GM12872 (cell line): ENCODE measurements at regions not wholly inside any gene's neighbourhood (a gene's known extent, or its start where the extent isn't known, plus 50 kb on each side); places are given as distances from the start of the nearest gene placed in this dataset.

Experiments used
- TF ChIP-seq, protein P1 (sequence below): IDR thresholded peaks from 3 replicates; pipeline ENCODE4 v1.5.1; 2011; ENCODE audit warnings: low read depth, mild to moderate bottlenecking, low read length, moderate library complexity; ENCODE audit not compliant: insufficient read depth

DNA sequence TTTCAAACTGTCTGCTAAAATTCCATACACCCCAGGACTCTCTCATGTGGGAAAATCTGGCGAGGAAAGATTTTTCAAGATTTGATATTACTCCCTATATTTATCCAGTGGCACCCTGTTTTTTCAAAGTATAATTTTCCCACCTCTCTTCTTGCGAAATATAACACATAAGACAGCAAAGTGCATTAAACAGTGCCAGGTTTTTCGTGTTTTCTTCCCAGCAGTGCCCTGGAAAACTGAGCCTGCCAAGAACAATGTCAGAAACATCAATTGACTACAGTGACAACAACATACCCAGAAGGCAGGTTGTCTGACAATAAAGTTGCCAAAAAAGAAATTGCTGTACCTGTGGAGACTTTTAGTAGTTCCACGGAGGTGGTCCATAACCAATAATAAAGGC lies 545.0 kb upstream of the ZNF608 start:
- TF ChIP-seq, protein P1, sequence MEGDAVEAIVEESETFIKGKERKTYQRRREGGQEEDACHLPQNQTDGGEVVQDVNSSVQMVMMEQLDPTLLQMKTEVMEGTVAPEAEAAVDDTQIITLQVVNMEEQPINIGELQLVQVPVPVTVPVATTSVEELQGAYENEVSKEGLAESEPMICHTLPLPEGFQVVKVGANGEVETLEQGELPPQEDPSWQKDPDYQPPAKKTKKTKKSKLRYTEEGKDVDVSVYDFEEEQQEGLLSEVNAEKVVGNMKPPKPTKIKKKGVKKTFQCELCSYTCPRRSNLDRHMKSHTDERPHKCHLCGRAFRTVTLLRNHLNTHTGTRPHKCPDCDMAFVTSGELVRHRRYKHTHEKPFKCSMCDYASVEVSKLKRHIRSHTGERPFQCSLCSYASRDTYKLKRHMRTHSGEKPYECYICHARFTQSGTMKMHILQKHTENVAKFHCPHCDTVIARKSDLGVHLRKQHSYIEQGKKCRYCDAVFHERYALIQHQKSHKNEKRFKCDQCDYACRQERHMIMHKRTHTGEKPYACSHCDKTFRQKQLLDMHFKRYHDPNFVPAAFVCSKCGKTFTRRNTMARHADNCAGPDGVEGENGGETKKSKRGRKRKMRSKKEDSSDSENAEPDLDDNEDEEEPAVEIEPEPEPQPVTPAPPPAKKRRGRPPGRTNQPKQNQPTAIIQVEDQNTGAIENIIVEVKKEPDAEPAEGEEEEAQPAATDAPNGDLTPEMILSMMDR = no peak

DNA sequence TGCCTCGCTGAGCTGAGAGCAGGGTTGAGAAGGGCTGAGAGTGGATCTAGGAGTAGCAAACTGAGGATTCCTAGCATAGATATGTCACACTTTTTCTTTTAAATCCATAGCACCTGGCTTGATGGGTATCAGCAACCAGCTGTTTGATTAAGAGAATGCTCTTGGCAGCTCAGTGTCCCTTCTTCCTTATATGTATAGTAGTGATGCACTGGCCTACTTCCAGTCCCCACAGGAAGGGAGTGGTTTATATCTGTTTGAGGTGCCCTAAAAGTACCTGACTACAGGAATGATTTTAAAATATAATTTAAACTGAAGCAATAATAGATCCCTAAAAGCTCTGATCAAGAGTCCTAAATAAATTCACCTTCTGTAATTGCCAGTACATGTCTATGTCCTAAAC lies 546.8 kb upstream of the ZNF608 start:
- TF ChIP-seq, protein P1 = no peak

DNA sequence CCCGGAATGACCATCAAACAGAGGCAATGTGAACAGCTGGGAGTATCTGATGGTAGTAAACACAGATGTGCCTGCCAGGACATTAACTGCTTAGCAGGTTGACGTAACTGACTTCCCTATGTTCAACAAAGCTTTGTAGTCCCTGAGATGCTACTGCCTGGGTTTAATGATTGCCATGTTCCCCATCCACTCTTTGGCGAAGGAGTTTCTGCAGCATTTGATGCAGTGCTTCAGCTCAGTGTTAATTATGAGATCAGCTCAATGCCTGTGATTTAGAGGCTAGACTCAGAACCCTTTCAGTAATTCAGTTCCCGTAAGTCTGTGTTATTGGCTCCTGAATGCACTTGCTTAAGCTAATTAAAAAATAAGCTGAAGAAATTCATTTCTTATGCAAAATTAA lies 547.3 kb upstream of the ZNF608 start:
- TF ChIP-seq, protein P1 = no peak

DNA sequence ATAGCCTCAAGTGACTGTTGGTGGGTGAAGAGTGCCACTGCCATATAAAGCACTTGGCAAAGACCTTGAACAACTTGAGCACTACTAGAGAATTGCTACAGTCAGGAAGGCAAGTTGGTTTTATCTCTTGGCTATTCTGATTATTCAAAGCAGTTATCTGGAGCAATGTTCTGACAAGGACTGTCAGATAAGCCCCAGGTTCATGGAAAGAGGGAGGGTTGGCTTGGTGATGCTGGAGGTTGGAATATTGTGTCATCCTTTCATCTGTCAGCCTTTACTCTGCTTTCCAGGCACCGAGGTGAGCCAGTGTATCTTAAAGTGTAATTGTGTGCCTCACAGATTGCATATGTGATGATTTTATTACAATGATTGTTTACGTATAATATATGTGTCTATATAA lies 548.4 kb upstream of the ZNF608 start:
- TF ChIP-seq, protein P1 = no peak

DNA sequence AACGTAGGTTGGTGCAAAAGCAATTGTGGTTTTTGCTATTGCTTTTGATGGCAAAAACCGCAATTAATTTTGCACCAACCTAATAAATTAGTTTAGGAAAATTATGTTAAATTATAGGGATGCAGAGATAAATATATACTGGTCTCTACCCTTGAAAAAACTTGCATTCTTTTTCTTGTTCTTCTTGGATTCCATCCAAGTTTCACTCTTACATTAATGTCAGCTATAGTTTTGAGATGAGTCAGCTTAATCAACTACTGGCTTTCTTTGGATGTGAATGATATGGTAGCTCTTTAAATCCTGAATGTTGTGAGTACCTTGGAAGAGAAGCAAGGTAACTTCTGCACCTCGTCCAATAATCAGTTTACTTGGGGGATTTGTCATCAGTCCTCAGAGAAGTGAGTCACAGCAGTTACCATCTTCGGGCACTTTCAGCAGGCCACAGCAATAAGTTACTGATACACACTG lies 549.0 kb upstream of the ZNF608 start:
- TF ChIP-seq, protein P1 = no peak

DNA sequence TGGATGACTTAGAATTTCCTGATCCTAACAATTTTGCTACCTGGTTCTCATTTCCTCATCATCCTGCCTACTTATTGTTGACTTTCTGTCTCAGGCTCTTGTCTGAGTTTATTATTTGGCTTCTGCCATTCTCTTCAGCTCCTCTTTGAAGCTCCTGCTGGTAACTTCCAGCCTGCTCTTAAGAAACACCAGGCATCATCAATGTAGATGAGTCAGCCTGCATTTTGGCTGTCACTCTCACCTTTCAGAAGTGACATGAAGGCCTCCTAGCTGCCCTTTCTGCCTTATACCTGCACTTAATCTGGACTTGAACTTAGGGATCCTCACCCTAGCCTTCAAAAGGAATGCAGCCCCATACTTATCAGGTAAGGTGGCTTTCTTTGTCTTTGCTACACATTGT lies 551.8 kb upstream of the ZNF608 start:
- TF ChIP-seq, protein P1 = no peak

DNA sequence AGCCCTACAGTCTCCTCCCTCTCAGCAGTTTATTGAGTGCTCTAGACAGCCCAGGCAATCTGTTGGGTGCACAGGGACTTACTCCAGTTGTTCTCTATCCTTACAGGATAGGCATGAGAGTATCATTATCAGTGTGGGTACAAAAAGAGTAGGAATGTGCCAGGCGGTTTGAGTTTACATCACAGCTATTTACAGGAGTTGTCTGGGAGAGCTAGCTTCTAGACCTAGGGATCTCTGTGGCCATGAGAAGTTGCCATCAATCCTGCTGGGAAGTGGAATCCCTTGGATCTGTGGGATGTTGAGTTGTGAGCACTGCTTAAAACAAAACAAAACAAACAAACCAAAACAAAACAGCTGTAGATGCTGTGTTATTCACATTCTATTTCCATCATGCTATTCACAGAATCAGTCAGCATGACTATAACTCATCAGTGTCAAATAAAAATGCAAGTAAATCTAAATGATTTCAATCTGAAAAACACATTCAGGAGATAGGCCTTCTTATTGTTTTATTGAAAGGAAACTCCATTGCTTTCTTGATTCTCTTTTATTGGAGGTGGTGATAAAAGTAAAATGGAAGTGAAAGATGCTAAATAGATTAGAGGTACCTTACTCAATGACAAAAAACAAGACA lies 552.4 kb upstream of the ZNF608 start:
- TF ChIP-seq, protein P1 = no peak
